ENCODE measurements at regions not wholly inside any gene's neighbourhood (a gene's known extent, or its start where the extent isn't known, plus 50 kb on each side); places are given as distances from the start of the nearest gene placed in this dataset.
"Not testable (repeated sequence)": the region's sequence is repeated elsewhere in the genome, so short reads cannot be mapped to it uniquely, and the experiment has no call there.

GRCh38 chr18:64717026-64717425 lies 568.1 kb upstream of the LINC00305 start:
- no peak for DNase-seq (ENCODE audit: low read depth)

DNA sequence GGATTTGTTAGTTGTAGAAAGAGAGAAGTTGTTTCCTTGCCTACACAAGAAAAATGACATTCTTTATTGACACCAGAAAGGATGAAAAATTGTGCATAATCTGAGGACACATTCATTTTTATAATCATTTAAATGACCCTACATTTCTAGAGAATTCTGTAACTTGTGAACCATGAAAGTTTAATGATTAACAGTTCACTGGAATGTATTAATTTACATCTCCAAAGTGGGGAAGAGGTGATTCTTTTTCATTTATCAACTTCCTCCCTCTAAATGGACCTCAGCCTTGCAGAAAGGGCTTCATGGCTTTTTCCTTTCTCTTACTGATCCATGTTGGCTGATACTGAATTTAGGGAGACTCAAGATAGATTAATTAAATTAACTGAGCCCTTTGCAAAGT lies 565.2 kb upstream of the LINC00305 start:
- DNase-seq (ENCODE audit: low read depth) = no peak

GRCh38 chr18:64713284-64713683 lies 564.4 kb upstream of the LINC00305 start:
- DNase-seq (ENCODE audit: low read depth) = no peak

- no peak for DNase-seq (ENCODE audit: low read depth)
Observed at GRCh38 chr18:64712035-64712434, 563.1 kb upstream of the LINC00305 start.

DNA sequence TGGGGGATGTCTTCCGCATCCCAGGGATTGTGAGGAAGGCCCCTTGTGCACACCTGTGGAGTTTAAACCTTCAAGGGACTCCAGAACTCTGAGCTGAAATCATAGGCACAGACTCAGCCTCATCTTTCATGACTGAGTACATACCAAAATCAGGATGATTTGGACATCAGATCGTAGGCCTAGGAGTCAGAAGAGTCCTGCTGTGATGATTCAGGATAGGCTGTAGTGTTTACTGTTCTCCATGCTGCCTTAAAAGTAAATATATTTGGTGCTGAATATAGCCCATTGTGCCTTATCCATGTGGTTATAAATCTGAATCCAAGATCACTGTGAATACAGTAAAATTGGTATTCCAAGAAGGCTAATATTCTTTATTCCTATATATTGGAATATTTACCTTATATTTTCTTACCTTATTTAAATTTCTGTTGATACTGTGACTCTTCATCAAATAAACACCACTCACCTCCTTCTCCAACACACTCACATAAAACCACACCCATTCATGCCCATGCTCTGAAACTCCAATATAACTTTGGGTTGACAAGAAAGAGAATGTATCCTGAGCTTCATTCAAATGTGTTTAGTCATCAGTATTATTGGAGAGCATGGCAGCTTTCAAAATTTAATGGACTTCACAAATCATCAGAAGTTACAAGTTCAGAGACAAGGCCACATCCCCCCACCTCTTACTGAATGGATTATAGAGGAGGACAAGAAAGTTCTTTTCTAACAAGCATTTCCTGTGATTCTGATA lies 561.4 kb upstream of the LINC00305 start:
- DNase-seq (ENCODE audit: low read depth) = no peak

- DNase-seq (ENCODE audit: low read depth) = no peak
Observed at GRCh38 chr18:64707052-64707451, 558.2 kb upstream of the LINC00305 start.

DNA sequence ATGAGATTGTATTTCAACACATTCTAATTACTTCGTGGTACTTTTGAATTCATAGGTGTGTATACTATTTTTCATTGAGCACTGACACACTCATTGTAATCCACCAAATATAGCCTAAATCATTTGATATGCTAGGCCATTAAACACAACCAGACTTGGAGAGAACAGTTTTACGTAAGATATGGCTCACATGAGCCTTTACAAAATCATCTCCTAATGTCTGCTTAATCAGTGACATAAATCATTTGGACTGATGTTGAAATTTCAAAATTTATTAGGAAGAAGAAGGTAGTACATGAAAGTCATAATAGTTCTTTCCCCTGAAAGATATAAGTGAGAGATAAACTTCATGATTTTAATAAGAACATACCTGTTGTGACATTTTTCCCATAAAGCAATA lies 550.2 kb upstream of the LINC00305 start:
- no peak for DNase-seq (ENCODE audit: low read depth)

- no peak for DNase-seq (ENCODE audit: low read depth)
Observed at GRCh38 chr18:64695851-64696553, 547.1 kb upstream of the LINC00305 start.

DNA sequence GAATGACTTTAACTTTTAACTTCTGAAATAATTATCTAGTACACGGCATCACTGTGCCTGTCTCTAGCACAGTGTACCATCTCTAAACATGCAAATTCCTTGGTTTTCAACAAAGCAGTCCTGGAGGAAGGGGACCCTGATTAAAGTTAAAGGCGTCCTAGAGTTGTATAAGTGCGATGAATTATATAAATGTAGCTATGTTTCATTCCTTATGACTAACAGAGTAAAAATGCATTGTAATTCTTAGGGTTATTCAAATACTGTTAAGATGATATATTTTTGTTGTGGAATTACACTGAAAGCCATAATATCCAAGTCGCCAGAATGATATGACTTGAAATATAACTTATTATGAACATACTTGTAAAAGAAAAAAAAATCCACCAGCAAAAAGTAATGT lies 544.9 kb upstream of the LINC00305 start:
- no peak for DNase-seq (ENCODE audit: low read depth)

GRCh38 chr18:64692826-64693225 lies 543.9 kb upstream of the LINC00305 start:
- no peak for DNase-seq (ENCODE audit: low read depth)

DNA sequence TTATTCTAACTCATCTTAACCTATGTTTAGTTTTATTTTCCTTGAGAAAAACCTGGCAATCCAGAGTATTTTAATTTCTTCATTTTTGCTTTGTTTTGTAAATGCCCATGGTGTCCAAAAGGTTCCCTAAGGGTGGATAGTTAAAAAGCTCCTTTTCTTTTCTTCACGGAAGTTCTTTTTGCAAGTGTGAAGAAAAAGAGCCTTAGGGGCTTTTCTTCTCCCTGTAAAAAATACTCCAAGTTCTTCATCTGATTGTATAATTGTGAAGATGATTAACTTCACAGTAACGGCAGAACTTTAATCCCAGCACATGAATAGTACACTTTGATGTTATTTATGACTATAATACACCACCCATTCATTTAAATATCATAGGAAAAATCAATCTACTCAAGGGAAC lies 530.2 kb upstream of the LINC00305 start:
- DNase-seq (ENCODE audit: low read depth) = no peak

DNA sequence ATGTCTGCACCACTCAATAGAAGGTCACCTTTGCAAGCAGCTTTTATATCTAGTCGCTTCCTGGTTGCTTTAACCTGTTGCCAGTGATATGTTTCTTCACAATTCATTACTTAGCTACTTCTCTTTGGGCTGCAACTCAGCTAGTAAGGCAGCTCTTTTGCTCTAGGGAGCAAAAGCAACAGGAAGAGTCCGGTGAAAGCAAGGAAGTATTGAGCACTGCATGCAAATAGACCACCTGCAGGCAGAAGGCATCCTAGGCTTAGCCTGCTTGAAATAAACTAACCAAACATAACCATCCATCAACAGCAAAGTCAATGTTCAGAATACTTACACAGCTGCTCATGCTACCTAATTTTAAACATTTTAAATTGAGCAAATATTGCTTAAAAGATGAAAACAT lies 529.2 kb upstream of the LINC00305 start:
- DNase-seq (ENCODE audit: low read depth) = no peak

GRCh38 chr18:64674694-64675093 lies 525.8 kb upstream of the LINC00305 start:
- no peak for DNase-seq (ENCODE audit: low read depth)

GRCh38 chr18:64671293-64671692 lies 522.4 kb upstream of the LINC00305 start:
- DNase-seq (ENCODE audit: low read depth) = not testable (repeated sequence)

GRCh38 chr18:64668461-64668962 lies 519.6 kb upstream of the LINC00305 start:
- no peak for DNase-seq (ENCODE audit: low read depth)

DNA sequence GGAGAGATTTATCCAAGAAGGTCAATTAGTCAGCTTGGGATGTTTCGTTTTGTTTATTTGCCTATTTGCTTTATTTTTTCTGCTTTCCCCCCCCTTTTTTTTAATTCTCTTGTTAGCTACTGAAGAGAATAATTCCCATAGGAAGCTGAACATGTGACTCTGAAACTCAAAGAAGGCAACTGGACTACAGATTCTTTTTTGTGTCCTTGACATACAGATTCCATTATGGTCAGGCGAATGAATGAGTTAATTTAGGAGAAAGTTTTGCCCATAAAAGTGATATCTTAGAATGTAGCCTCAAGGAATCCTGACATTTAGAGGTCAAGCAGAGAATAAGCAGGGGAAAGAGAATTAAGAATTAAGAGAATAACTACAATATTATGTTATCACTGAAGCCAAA lies 514.2 kb upstream of the LINC00305 start:
- no peak for DNase-seq (ENCODE audit: low read depth)

GRCh38 chr18:64659196-64659595 lies 510.3 kb upstream of the LINC00305 start:
- DNase-seq (ENCODE audit: low read depth) = no peak

DNA sequence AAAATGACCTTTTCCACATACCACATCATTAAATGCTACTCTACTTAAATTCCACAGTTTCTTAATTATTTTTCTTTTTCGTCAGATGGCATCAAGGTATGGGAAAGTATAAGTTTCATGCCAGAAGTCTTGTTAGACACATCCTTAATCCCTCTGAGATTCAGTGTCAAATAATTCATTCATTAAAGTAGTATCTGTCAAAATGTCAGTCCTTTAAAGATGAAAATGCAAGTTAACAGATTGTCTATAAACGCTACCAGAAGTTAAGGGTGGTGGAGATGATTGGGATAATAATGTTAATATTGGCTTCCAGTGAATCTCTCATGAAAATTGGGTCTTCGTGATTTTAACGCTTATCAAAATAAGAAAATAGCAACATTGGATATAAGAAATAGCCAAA lies 504.2 kb upstream of the LINC00305 start:
- no peak for DNase-seq (ENCODE audit: low read depth)

DNA sequence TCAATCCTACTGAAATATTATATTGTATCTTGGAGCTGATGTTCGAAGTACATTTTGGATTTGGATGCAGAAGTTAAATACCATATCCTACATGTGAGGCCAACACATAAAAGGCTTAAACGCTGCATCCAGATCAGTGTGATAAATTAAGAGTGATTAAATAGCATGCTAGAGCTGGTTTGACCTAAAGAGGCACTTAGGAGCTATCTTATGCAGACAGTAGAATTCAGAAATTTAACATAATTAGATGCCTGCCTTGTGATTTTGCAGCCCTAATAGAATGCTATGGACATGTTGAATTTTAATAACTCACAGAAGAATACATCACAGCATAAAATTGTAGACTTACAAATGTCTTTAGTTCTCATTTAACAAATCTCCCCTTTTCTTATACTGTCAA lies 501.2 kb upstream of the LINC00305 start:
- DNase-seq (ENCODE audit: low read depth) = no peak

DNA sequence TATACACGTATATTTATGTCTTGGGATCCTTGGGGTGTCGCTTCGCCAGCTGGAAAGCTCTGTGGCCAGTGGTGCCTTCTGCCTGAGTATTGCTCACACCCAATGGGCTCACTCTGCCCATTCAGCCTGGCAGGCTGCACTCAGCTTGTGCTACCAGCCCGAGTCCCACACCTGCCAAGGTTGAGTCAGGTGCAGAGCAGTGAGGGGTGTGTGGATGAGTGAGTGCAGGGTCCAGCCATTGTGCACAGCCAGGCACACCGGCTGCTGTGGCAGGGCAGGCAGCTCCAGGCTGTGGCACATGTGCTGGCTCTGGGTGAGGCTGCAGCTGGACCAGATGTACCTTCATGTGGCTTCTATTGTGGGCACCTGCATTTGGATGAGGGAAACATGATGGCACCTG lies 496.9 kb upstream of the LINC00305 start:
- DNase-seq (ENCODE audit: low read depth) = no peak

DNA sequence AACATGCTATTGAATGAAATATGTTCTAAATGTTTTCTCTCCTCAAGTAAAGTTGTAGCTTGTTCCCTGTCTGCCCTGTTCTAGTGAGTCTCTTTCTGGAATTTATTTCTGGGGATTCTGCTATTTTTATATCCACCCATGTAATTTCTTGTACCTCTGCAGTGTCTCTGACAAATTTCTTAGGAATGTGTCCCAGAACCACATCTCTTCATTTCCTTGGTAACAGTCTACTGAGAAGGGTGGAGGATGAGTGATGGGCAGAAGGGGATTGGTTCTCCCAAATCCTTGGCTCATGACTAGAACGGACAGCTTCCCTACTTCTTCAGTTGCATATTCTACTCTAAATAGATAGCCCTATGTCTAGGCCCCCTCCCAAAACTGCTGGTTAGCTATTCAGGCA lies 490.6 kb upstream of the LINC00305 start:
- DNase-seq (ENCODE audit: low read depth) = no peak

GRCh38 chr18:64620971-64621560 lies 472.2 kb upstream of the LINC00305 start:
- no peak for DNase-seq (ENCODE audit: low read depth)

DNA sequence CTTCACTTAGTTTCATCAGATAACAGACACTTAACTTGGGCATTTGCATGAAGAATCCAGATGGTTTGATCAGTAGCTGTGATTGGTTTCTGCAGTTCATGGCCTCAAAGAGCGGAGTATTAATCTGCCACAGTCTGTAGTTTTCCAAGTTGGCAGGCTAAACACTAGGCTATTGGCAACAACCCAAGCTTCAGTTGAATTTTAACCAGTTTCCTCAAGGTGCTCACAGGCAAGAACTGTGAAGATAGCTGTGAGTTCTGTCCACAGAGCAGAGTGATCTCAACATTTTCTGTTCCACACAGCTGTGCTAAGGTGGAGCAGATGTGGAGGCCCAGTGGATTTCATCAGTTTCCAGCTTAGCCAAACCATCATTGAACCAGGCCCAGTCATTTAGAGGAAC lies 469.5 kb upstream of the LINC00305 start:
- DNase-seq (ENCODE audit: low read depth) = no peak

All from fibroblast of the conjunctiva (primary cell).